ENCODE measurements at regions not wholly inside any gene's neighbourhood (a gene's known extent, or its start where the extent isn't known, plus 50 kb on each side); places are given as distances from the start of the nearest gene placed in this dataset.

DNA sequence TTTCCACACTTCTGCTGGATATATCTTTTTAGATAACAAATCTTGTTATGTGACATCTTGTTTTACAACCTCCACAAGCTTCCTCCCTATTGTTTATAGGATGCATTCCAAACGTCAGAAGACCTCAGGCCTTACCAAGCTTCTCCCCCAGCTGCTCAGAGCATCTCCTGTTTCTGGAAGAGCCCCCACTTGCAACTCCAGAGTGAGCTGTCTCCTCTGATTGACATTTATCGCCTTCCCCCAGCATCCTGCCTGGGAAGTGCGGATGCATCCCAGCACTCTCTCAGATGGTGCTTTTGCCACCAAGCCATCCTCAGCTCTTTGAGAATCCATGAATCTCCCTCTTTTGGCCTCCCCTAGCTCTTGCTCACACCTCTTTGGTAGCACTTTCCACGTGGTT, 123.5 kb downstream of the LRRC70 start:
- no peak for TF ChIP-seq CTCF (IDR thresholded peaks at IDR 0.05; ENCODE audit: low read length)
- no peak for TF ChIP-seq EZH2phosphoT487 (IDR thresholded peaks at IDR 0.05; ENCODE audit: low read length)
